Common myeloid progenitor, CD34-positive (primary cell): ENCODE measurements at regions not wholly inside any gene's neighbourhood (a gene's known extent, or its start where the extent isn't known, plus 50 kb on each side); places are given as distances from the start of the nearest gene placed in this dataset.

Experiments used
- CTCF ChIA-PET: fragments of 350-600 bp; sonication (Branson Sonifier 250); formaldehyde crosslinking; loops from one replicate; lab custom pipeline; 2021; ENCODE audit warnings: antibody characterized with exemption; lab: Charles Lee
- POLR2A ChIA-PET: fragments of 350-600 bp; sonication (Branson Sonifier 250); formaldehyde crosslinking; loops from one replicate; lab custom pipeline; 2021; ENCODE audit warnings: antibody characterized with exemption; lab: Charles Lee
- DNase-seq, 3 donors: peaks; one replicate each; pipeline versions ENCODE4 v3.0.0 to v3.0.0-alpha.2; 2013
- H3K27ac ChIP-seq, 2 experiments: 1 replicate in 1 of 2; 2 replicates in 1 of 2; pipeline ENCODE4 v1.7.0; 2013; ENCODE audit warnings: inconsistent platforms in 2 of 2, low read length in 2 of 2, mild to moderate bottlenecking in 2 of 2, low read depth in 1 of 2, moderate library complexity in 1 of 2; ENCODE audit not compliant: severe bottlenecking in 2 of 2, insufficient read depth in 1 of 2, poor library complexity in 1 of 2
- H3K27me3 ChIP-seq, 5 experiments: replicated peaks in 2 of 5; 1 replicate in 3 of 5; 2 replicates in 2 of 5; pipeline versions ENCODE4 v1.6.1 to v1.7.0; 2013; ENCODE audit warnings: low read length in 4 of 5, mild to moderate bottlenecking in 2 of 5, moderate library complexity in 2 of 5, inconsistent platforms in 1 of 5; ENCODE audit not compliant: insufficient read depth in 5 of 5, control insufficient read depth in 4 of 5
- H3K36me3 ChIP-seq, 4 experiments: 1 replicate in 2 of 4; 2 replicates in 2 of 4; pipeline versions ENCODE4 v1.6.1 to v1.7.0; 2013; ENCODE audit warnings: low read length in 3 of 4, control low read depth in 1 of 4, mild to moderate bottlenecking in 1 of 4; ENCODE audit not compliant: control insufficient read depth in 4 of 4, insufficient read depth in 4 of 4
- H3K4me1 ChIP-seq, 4 experiments: 1 replicate in 3 of 4; 2 replicates in 1 of 4; pipeline versions ENCODE4 v1.6.1 to v1.7.1; 2013; ENCODE audit warnings: low read length in 3 of 4, mild to moderate bottlenecking in 3 of 4, control low read depth in 1 of 4, inconsistent platforms in 1 of 4, moderate library complexity in 1 of 4; ENCODE audit not compliant: control insufficient read depth in 4 of 4, insufficient read depth in 4 of 4; ENCODE audit errors: control extremely low read depth in 1 of 4
- H3K4me3 ChIP-seq, 7 experiments: 1 replicate in 4 of 7; 2 replicates in 3 of 7; pipeline versions ENCODE4 v1.5.1 to v1.7.0; 2013; ENCODE audit warnings: mild to moderate bottlenecking in 7 of 7, low read length in 6 of 7, moderate library complexity in 6 of 7, inconsistent platforms in 2 of 7, low read depth in 2 of 7, control low read depth in 1 of 7; ENCODE audit not compliant: insufficient read depth in 4 of 7, control insufficient read depth in 1 of 7; ENCODE audit errors: extremely low read depth in 1 of 7
- H3K9me3 ChIP-seq, 5 experiments: 1 replicate in 4 of 5; 2 replicates in 1 of 5; pipeline versions ENCODE4 v1.6.1 to v1.7.1; 2013; ENCODE audit warnings: low read length in 4 of 5, mild to moderate bottlenecking in 2 of 5, inconsistent platforms in 1 of 5, low read depth in 1 of 5, moderate library complexity in 1 of 5; ENCODE audit not compliant: control insufficient read depth in 4 of 5, insufficient read depth in 2 of 5; ENCODE audit errors: control extremely low read depth in 1 of 5
- WGBS: methylation state at CpG from one replicate; pipeline ENCODE4 v1.1.5; 2013; ENCODE audit not compliant: insufficient coverage; 5-methylcytosine and 5-hydroxymethylcytosine counted together

DNA sequence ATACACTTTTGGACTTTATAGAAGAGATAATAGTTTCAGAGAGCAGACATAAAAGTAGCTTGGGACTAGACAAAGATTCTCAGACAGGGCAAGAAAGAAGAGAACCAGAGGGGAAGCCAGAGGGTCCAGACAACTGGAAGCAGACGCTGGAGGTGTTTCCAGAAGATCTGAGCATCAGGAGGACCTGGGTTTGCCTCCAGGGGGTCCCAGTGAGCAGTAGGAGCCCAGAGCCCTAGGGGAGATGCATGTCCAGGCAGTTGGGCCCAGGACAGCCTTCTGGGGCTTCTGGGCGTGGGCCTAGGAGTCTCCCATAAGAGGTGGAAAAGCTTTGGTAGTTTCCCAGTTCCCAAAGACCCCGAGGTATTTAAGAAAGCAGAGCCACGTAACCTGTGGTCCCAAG lies 251.2 kb upstream of the ID2 start:
- Histone ChIP-seq H3K4me3 (no peak overlapping the region), H3K9me3 (no peaks in the 10 kb centered on the region), H3K4me1 (peaks cover 7 to 24% (median 13%) of the 10 kb centered on the region in 4 experiments), H3K27ac (no peak overlapping the region), H3K27me3 (no peaks in the 10 kb centered on the region), H3K36me3 (no peaks in the 10 kb centered on the region)
- DNase-seq, result no peak
- POLR2A ChIA-PET, result interaction anchor here (0.6 kb wide), 1 partner anchor 293 kb away, joined by 4 read pairs; no protein-coding TSS in a partner anchor
- CTCF ChIA-PET, result interaction anchor here (1.1 to 2.1 kb wide), 4 partner anchors 9 to 42 kb away, joined by 4 to 7 read pairs (median 6); no protein-coding TSS in a partner anchor
- 100% methylated on average over 4 of the region's 4 CpGs for WGBS

DNA sequence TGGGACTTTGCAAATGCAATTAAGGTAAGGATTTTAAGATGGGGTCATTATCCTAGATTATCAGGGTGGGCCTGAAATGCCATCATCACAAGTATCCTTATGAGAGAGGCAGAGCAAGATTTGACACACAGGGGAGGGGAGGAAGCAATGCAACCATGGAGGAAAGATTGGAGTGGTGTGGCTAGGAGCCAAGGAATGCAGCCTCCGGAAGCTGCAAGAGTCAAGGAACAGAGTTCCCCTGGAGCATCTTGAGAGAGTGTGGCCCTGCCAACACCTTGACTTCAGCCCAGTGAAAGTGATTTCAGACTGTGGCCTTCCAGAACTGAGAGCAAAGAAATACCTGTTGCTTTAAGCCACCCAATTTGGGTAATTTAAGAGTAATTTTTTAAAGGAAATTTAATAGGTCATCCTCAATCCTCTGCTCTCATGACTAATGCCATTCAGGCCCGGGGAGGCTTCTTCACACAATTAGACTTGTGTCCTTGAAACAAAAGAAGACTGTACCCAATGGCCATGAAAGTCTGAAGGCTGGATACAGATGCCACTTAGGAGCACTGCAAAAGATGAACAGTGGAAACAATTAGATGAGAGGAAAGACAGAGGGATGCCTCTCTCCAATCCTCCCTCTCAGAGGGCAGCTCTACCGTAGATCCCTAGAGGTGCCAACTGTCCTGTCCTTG lies 250.3 kb upstream of the ID2 start:
- ChIA-PET POLR2A (no interaction called here), CTCF (interaction anchor here (1.1 to 2.1 kb wide), 2 partner anchors 8 to 13 kb away, joined by 4 to 7 read pairs; no protein-coding TSS in a partner anchor)
- Histone ChIP-seq H3K4me3 (no peak overlapping the region), H3K9me3 (no peaks in the 10 kb centered on the region), H3K27ac (no peak overlapping the region), H3K4me1 (peaks cover 5 to 20% (median 14%) of the 10 kb centered on the region in 4 experiments), H3K36me3 (no peaks in the 10 kb centered on the region), H3K27me3 (no peaks in the 10 kb centered on the region)
- 85% methylated on average over 3 of the region's 3 CpGs for WGBS
- no peak for DNase-seq

DNA sequence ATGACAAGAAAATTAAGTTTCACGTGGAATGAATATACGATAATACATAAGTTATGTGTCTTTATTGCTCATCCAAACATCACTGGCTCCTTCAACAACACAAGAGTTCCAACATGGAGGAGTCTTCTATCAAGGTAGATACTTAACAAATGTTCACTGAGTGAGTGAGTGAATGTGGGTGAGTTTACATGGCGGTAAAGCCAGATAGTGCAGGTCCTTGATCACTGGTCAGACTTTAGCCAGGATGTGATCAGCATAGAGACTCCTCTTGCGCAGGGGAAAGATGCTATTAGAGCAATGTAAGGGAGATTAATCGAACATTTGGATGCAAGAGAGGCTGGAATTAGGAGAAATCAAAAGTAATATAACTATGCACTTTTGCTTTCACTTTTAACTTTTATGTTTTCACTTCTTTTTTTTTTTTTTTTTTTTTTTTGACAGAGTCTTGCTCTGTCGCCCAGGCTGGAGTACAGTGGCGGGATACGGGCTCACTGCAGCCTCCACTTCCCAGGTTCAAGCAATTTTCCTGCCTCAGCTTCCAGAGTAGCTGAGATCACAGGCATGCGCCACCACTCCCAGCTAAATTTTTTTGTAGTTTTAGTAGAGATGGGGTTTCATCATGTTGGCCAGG lies 249.0 kb upstream of the ID2 start:
- 67% methylated on average over 3 of the region's 9 CpGs for whole genome bisulfite sequencing
- POLR2A ChIA-PET, result no interaction called here
- peak in 2 of 3 donors; percentile 33 to 38 for DNase-seq
- Histone ChIP-seq H3K4me1 (peaks cover 4 to 16% (median 11%) of the 10 kb centered on the region in 4 experiments), H3K36me3 (no peaks in the 10 kb centered on the region), H3K27me3 (no peaks in the 10 kb centered on the region), H3K9me3 (peaks cover 0 to under 1% (median 0%) of the 10 kb centered on the region in 5 experiments), H3K4me3 (peak overlapping the region in 3 of 7 experiments; percentile 35 to 51 (median 41)), H3K27ac (no peak overlapping the region)
- CTCF ChIA-PET, result interaction anchor here (0.8 to 1.2 kb wide), 3 partner anchors 76 to 112 kb away, joined by 4 to 6 read pairs (median 5); no protein-coding TSS in a partner anchor

DNA sequence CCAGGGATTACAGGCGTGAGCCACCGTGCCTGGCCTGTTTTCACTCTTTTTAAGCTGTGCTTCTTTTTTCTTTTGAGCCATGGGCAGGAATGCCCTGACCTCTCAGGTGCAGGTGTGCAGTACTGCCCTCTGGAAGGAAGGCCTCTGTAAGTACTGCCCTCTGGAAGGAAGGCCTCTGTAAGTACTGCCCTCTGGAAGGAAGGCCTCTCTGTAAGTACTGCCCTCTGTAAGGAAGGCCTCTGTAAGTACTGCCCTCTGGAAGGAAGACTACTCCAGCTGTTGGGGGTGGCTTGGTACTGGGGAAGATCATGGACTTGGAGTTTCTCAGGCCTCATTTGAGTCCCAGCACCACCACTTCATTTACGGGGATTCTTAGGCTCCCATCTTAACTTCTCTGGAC lies 248.5 kb upstream of the ID2 start:
- CTCF ChIA-PET, result interaction anchor here (0.8 to 1.2 kb wide), 4 partner anchors 75 to 120 kb away, joined by 3 to 6 read pairs (median 4); no protein-coding TSS in a partner anchor
- POLR2A ChIA-PET, result no interaction called here
- H3K9me3 ChIP-seq, result peaks cover 0 to 2% (median 0%) of the 10 kb centered on the region in 5 experiments
- peaks cover 4 to 22% (median 12%) of the 10 kb centered on the region in 4 experiments for H3K4me1 ChIP-seq
- no peaks in the 10 kb centered on the region for H3K36me3 ChIP-seq
- no peak overlapping the region for H3K4me3 ChIP-seq
- 100% methylated on average over 3 of the region's 3 CpGs for WGBS
- H3K27me3 ChIP-seq, result no peaks in the 10 kb centered on the region
- H3K27ac ChIP-seq, result no peak overlapping the region
- DNase-seq, result no peak

DNA sequence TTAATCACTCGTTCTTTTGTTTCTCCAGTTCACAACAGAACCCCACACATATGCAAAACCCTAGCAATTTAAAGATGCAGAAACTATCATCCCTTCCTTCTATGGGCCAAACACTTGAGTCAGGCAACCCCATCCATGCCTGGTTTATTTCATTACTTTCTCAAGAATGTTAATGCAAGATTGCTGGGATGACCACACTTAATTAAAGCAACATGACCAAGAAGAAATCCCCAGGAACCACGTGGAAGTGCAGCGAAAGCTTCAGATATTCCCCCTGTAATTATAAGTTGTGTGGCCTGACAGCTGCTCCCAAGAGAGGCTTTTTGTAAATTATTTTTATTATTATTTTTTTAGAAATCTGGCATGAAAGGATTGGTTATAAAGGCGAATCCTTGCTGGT lies 246.2 kb upstream of the ID2 start:
- ChIA-PET POLR2A (no interaction called here), CTCF (interaction anchor here (1.4 kb wide), 1 partner anchor 18 kb away, joined by 6 read pairs; no protein-coding TSS in a partner anchor)
- Histone ChIP-seq H3K27me3 (no peaks in the 10 kb centered on the region), H3K27ac (no peak overlapping the region), H3K4me3 (no peak overlapping the region), H3K9me3 (peaks cover 0 to 2% (median 0%) of the 10 kb centered on the region in 5 experiments), H3K36me3 (no peaks in the 10 kb centered on the region), H3K4me1 (peaks cover 7 to 39% (median 21%) of the 10 kb centered on the region in 4 experiments)
- WGBS, result 100% methylated on average over 2 of the region's 4 CpGs
- no peak for DNase-seq

DNA sequence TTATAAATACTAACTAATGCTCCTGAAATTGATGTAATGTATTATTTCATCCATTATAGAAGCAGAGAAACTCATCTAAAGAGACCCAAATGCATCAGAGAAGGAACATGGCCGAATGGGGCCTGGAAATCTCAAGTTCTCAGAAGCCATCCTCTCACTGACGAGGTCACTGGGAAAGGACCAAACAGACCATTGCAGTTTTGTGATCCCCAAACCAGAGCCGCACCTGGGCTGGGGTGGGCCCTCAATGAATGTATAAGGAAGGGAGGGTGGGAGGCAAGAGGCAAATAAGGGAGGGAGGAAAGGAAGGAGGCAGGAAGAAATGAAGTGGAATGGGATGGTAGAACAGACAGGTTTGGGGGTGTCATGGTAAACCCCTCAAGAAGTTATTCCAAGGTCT lies 245.3 kb upstream of the ID2 start:
- WGBS, result 63% methylated on average over 2 of the region's 3 CpGs
- Histone ChIP-seq H3K4me3 (no peak overlapping the region), H3K27ac (no peak overlapping the region), H3K27me3 (no peaks in the 10 kb centered on the region), H3K4me1 (peaks cover 7 to 46% (median 23%) of the 10 kb centered on the region in 4 experiments), H3K36me3 (no peaks in the 10 kb centered on the region), H3K9me3 (peaks cover 0 to 2% (median 0%) of the 10 kb centered on the region in 5 experiments)
- CTCF ChIA-PET, result interaction anchor here (1.0 kb wide), 1 partner anchor 8 kb away, joined by 3 read pairs; no protein-coding TSS in a partner anchor
- DNase-seq, result no peak
- POLR2A ChIA-PET, result no interaction called here
